ENCODE measurements at regions not wholly inside any gene's neighbourhood (a gene's known extent, or its start where the extent isn't known, plus 50 kb on each side); places are given as distances from the start of the nearest gene placed in this dataset.

GRCh38 chr4:123260653-123261052 lies 135.9 kb upstream of the SPRY1 start:
- no peak for DNase-seq (ENCODE audit: low spot score in 2 of 2)
- TF ChIP-seq POLR2A (IDR thresholded peaks at IDR 0.05): no peak
- 94 to 95% methylated on average over 4 to 5 of the region's 5 CpGs for WGBS, 2 donors
- intact Hi-C loops (cut with DNase I; ENCODE audit: low total_unique reads): no loop called here
- H3K4me3 ChIP-seq (ENCODE audit: low read depth, poor library complexity, severe bottlenecking): no peak overlapping the region

GRCh38 chr4:123262080-123262479 lies 134.5 kb upstream of the SPRY1 start:
- WGBS, 2 donors: 95 to 98% methylated on average over 3 of the region's 3 CpGs
- TF ChIP-seq POLR2A (IDR thresholded peaks at IDR 0.05) (no peak), CTCF (IDR thresholded peaks at IDR 0.05) (no peak)
- H3K4me3 ChIP-seq (ENCODE audit: low read depth, poor library complexity, severe bottlenecking): no peak overlapping the region
- intact Hi-C loops (cut with DNase I; ENCODE audit: low total_unique reads): no loop called here
- no peak for DNase-seq (ENCODE audit: low spot score in 2 of 2)

GRCh38 chr4:123265443-123265842 lies 131.2 kb upstream of the SPRY1 start:
- no peak for DNase-seq (ENCODE audit: low spot score in 2 of 2)
- intact Hi-C loops (cut with DNase I; ENCODE audit: low total_unique reads): no loop called here
- no peak overlapping the region for H3K4me3 ChIP-seq (ENCODE audit: low read depth, poor library complexity, severe bottlenecking)
- 53 to 72% methylated on average over 1 of the region's 1 CpG for WGBS, 2 donors
- no peak for TF ChIP-seq POLR2A (IDR thresholded peaks at IDR 0.05)
- TF ChIP-seq CTCF (IDR thresholded peaks at IDR 0.05): no peak

- intact Hi-C loops (cut with DNase I; ENCODE audit: low total_unique reads): no loop called here
- DNase-seq (ENCODE audit: low spot score in 2 of 2): no peak
- H3K4me3 ChIP-seq (ENCODE audit: low read depth, poor library complexity, severe bottlenecking): no peak overlapping the region
- TF ChIP-seq CTCF (IDR thresholded peaks at IDR 0.05) (no peak), POLR2A (IDR thresholded peaks at IDR 0.05) (no peak)
These were observed 130.4 kb upstream of the SPRY1 start for GRCh38 chr4:123266221-123266620.

DNA sequence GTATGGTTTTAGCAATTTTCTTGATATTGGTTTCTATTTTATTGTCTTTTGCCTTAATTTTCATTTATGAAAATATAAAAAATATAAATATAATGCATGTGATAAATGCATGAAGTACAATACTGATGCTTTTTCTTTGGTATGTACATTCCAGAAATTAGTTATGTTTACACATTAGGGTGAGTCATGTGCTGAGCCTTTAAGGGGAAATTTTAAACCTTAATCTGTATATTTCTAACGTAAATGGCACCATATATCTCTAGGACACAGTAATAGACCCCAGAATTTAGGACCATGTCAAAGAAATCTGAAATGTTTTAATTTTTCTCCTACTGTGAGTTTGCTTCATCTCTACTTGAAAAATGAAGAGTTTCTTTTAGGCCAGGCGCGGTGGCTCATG lies 117.8 kb upstream of the SPRY1 start:
- intact Hi-C loops (cut with DNase I; ENCODE audit: low total_unique reads): no loop called here
- no peak overlapping the region for H3K4me3 ChIP-seq (ENCODE audit: low read depth, poor library complexity, severe bottlenecking)
- TF ChIP-seq POLR2A (IDR thresholded peaks at IDR 0.05) (no peak), CTCF (IDR thresholded peaks at IDR 0.05) (no peak)
- WGBS, 2 donors: 94 to 99% methylated on average over 3 of the region's 3 CpGs
- no peak for DNase-seq (ENCODE audit: low spot score in 2 of 2)

DNA sequence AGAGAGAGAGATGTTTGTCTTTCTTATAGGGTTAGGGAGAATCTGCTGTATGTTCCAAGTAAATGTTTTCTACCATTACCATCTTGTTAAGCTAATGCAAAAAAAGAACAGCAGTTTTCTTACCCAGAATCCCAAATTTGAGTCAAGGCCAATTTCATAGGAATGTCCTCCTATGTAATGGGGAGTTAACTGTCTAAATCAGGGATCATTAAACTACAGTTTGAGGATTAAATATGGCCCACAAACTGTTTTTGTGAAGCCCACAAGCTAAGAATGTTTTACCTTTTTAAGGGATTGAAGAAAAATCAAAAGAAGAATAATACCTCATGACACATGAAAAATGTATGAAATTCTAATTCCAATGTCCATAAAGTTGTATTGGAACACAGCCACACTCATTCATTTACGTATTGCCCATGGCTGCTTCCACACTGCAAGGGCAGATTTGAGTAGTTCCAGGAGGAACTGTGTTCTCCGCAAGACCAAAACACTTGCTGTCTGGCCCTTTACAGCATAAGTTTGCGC lies 113.2 kb upstream of the SPRY1 start:
- 91 to 93% methylated on average over 3 of the region's 3 CpGs for WGBS, 2 donors
- TF ChIP-seq CTCF (IDR thresholded peaks at IDR 0.05) (no peak), POLR2A (IDR thresholded peaks at IDR 0.05) (no peak)
- intact Hi-C loops (cut with DNase I; ENCODE audit: low total_unique reads): no loop called here
- no peak for DNase-seq (ENCODE audit: low spot score in 2 of 2)
- no peak overlapping the region for H3K4me3 ChIP-seq (ENCODE audit: low read depth, poor library complexity, severe bottlenecking)
